ENCODE measurements at regions not wholly inside any gene's neighbourhood (a gene's known extent, or its start where the extent isn't known, plus 50 kb on each side); places are given as distances from the start of the nearest gene placed in this dataset.

GRCh38 chr14:105943973-105944602 lies 417.7 kb downstream of the TMEM121 start:
- Histone ChIP-seq H3K4me1 (replicated peaks in 1 of 4; ENCODE audit: control insufficient read depth in 3 of 4, insufficient read depth in 4 of 4, low read length in 3 of 4) (no peaks in the 10 kb centered on the region), H4K5ac (ENCODE audit: insufficient read length, low read depth, low read length) (no peak overlapping the region), H4K8ac (ENCODE audit: extremely low read depth, insufficient read depth, low read length) (no peak overlapping the region), H3K18ac (ENCODE audit: extremely low read depth, low read length) (no peak overlapping the region), H2BK12ac (ENCODE audit: low read depth, low read length) (no peak overlapping the region), H3K56ac (replicated peaks; ENCODE audit: insufficient read length, low read depth, low read length) (no peak overlapping the region), H2AFZ (ENCODE audit: low read length) (no peak overlapping the region), H3K27me3 (replicated peaks in 1 of 4; ENCODE audit: control insufficient read depth in 3 of 4, extremely low read depth in 1 of 4, insufficient read depth in 3 of 4, low read length in 3 of 4) (no peaks in the 10 kb centered on the region), H2BK20ac (ENCODE audit: low read length) (no peak overlapping the region), H2AK5ac (ENCODE audit: low read depth, low read length) (no peak overlapping the region), H4K91ac (replicated peaks; ENCODE audit: insufficient read length, low read length) (no peak overlapping the region), H3K9ac (replicated peaks in 1 of 4; ENCODE audit: extremely low read depth in 1 of 4, low read depth in 3 of 4, low read length in 3 of 4) (no peak overlapping the region), H2BK120ac (replicated peaks; ENCODE audit: low read depth, low read length) (no peak overlapping the region), H3K4me2 (ENCODE audit: insufficient read depth in 1 of 2, low read depth in 2 of 2, low read length in 2 of 2) (no peak overlapping the region), H3K79me1 (ENCODE audit: low read depth, low read length) (no peaks in the 10 kb centered on the region), H3K9me3 (ENCODE audit: insufficient read depth in 2 of 2, low read depth in 1 of 2, low read length in 1 of 2) (peaks cover 55 to 90% of the 10 kb centered on the region in 2 experiments), H3K4ac (replicated peaks; ENCODE audit: insufficient read length, low read depth, low read length) (no peak overlapping the region), H2BK5ac (ENCODE audit: low read depth, low read length) (no peak overlapping the region), H3K4me3 (ENCODE audit: extremely low read depth in 1 of 4, insufficient read depth in 2 of 4, low read depth in 3 of 4, low read length in 4 of 4) (no peak overlapping the region), H3K23me2 (ENCODE audit: low read depth, low read length) (peaks cover 2% of the 10 kb centered on the region; the same call in 1 of the 2 replicates), H3K79me2 (ENCODE audit: control insufficient read depth in 1 of 2, insufficient read depth in 2 of 2, low read length in 2 of 2) (no peaks in the 10 kb centered on the region), H3K14ac (ENCODE audit: insufficient read length) (no peak overlapping the region), H3K23ac (ENCODE audit: insufficient read length) (no peak overlapping the region), H3K27ac (ENCODE audit: low read depth, low read length) (no peak overlapping the region), H3K36me3 (ENCODE audit: control insufficient read depth in 2 of 4, insufficient read depth in 4 of 4, low read length in 3 of 4) (peaks cover 0 to 2% (median 0%) of the 10 kb centered on the region in 4 experiments; a peak in 1 of 8 replicates), H4K20me1 (replicated peaks in 1 of 2; ENCODE audit: control insufficient read depth in 1 of 2, insufficient read depth in 2 of 2, low read length in 2 of 2) (no peaks in the 10 kb centered on the region), H2BK15ac (ENCODE audit: low read length) (no peak overlapping the region)
- ChIA-PET CTCF (ENCODE audit: partially characterized antibody) (no interaction called here), POLR2A (ENCODE audit: partially characterized antibody) (no interaction called here)
- TF ChIP-seq TEAD4 (IDR thresholded peaks at IDR 0.05; ENCODE audit: low read depth, low read length): no peak
- TF ChIP-seq USF2 (IDR thresholded peaks at IDR 0.05; ENCODE audit: low read length): no peak
- no peak for TF ChIP-seq SIN3A (conservative IDR thresholded peaks at IDR 0.05 in 1 of 2, IDR thresholded peaks at IDR 0.05 in 1 of 2; ENCODE audit: low read depth in 1 of 2, low read length in 2 of 2)
- TF ChIP-seq CHD2 (IDR thresholded peaks at IDR 0.05; ENCODE audit: low read length): no peak
- TF ChIP-seq MAX (IDR thresholded peaks at IDR 0.05): no peak
- TF ChIP-seq CEBPB (IDR thresholded peaks at IDR 0.05; ENCODE audit: low read depth, low read length): no peak
- no peak for TF ChIP-seq POLR2A (IDR thresholded peaks at IDR 0.05; ENCODE audit: control extremely low read depth in 1 of 2, low read depth in 2 of 2, low read length in 2 of 2)
- no peak for TF ChIP-seq GTF2F1 (IDR thresholded peaks at IDR 0.05; ENCODE audit: borderline replicate concordance, low read depth, low read length)
- no peak for TF ChIP-seq SIX5 (IDR thresholded peaks at IDR 0.05; ENCODE audit: low read depth, low read length)
- no peak for DNase-seq (ENCODE audit: low read depth in 1 of 2, low spot score in 2 of 2)
- FAIRE-seq: no peak
- WGBS, 2 experiments (ENCODE audit: extremely low coverage in 1 of 2, insufficient coverage in 1 of 2, insufficient read length in 1 of 2, insufficient replicate concordance in 2 of 2, low coverage in 1 of 2, low lambda C conversion rate in 2 of 2, missing lambda C conversion rate in 1 of 2): 87% methylated on average over 11 of the region's 12 CpGs; no CpG with 5 or more reads in 1 of the 2 experiments

Measured in H1 (cell line).